Neuron (in vitro differentiated cells): ENCODE measurements at regions not wholly inside any gene's neighbourhood (a gene's known extent, or its start where the extent isn't known, plus 50 kb on each side); places are given as distances from the start of the nearest gene placed in this dataset.

Experiments used
- H2AFZ ChIP-seq: one replicate; pipeline ENCODE4 v1.6.1; 2013; ENCODE audit warnings: low read depth, mild to moderate bottlenecking, inconsistent platforms, low read length, moderate library complexity
- H3K27me3 ChIP-seq: one replicate; pipeline ENCODE4 v1.6.1; 2013; ENCODE audit warnings: low read length; ENCODE audit not compliant: insufficient read depth
- H3K36me3 ChIP-seq: one replicate; pipeline ENCODE4 v1.6.1; 2013; ENCODE audit warnings: low read length; ENCODE audit not compliant: insufficient read depth
- H3K4me1 ChIP-seq: one replicate; pipeline ENCODE4 v1.6.1; 2013; ENCODE audit warnings: low read length; ENCODE audit not compliant: insufficient read depth
- H3K4me3 ChIP-seq: 2 replicates; pipeline ENCODE4 v1.5.1; 2013; ENCODE audit warnings: mild to moderate bottlenecking, low read length, moderate library complexity
- H3K9me3 ChIP-seq: one replicate; pipeline ENCODE4 v1.6.1; 2013; ENCODE audit warnings: low read length

GRCh38 chrX:131792789-131793462, 230.2 kb upstream of the STK26 start:
- peak overlapping the region; percentile 44 for H2AFZ ChIP-seq
- peaks cover 7% of the 10 kb centered on the region for H3K4me1 ChIP-seq
- peaks cover 12% of the 10 kb centered on the region for H3K36me3 ChIP-seq
- H3K9me3 ChIP-seq = no peaks in the 10 kb centered on the region
- peak overlapping the region; percentile 47 for H3K4me3 ChIP-seq
- H3K27me3 ChIP-seq = peaks cover 10% of the 10 kb centered on the region

GRCh38 chrX:131795442-131796229, 227.5 kb upstream of the STK26 start:
- peaks cover 10% of the 10 kb centered on the region for H3K27me3 ChIP-seq
- peak overlapping the region; percentile 41 for H2AFZ ChIP-seq
- H3K9me3 ChIP-seq = no peaks in the 10 kb centered on the region
- H3K36me3 ChIP-seq = peaks cover 12% of the 10 kb centered on the region
- peaks cover 7% of the 10 kb centered on the region for H3K4me1 ChIP-seq
- H3K4me3 ChIP-seq = no peak overlapping the region

GRCh38 chrX:131801066-131801465, 222.0 kb upstream of the STK26 start:
- Histone ChIP-seq H3K4me3 (no peak overlapping the region), H3K36me3 (peaks cover 3% of the 10 kb centered on the region), H3K27me3 (peaks cover 5% of the 10 kb centered on the region)

DNA sequence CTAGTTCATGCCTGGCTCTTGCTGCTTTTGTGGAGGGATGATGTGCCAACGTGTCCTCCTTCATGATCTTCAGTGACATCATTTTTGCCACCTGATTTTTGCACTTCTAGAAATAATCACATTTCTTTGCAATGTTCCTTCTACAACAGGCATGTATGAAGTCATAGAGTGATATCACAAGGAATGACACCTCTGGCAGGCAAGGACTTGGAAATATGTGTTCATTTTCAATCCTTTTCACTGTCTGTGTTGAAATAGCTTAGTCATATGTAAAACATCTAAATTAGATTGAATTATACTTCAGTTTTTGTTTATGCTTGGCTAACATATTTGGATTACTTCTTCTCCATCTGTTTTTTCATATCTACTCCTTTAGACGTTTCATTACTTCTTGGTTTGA, 221.2 kb upstream of the STK26 start:
- H3K4me1 ChIP-seq = no peaks in the 10 kb centered on the region
- no peak overlapping the region for H2AFZ ChIP-seq
- no peak overlapping the region for H3K4me3 ChIP-seq
- peaks cover 3% of the 10 kb centered on the region for H3K36me3 ChIP-seq
- H3K27me3 ChIP-seq = peaks cover 7% of the 10 kb centered on the region
- H3K9me3 ChIP-seq = no peaks in the 10 kb centered on the region

More at GRCh38 chrX:131801066-131801465, 222.0 kb upstream of the STK26 start:
- H2AFZ ChIP-seq = no peak overlapping the region
- H3K4me1 ChIP-seq = no peaks in the 10 kb centered on the region
- H3K9me3 ChIP-seq = no peaks in the 10 kb centered on the region

GRCh38 chrX:131802836-131803626, 220.1 kb upstream of the STK26 start:
- Histone ChIP-seq H3K4me1 (no peaks in the 10 kb centered on the region), H2AFZ (peak overlapping the region; percentile 30), H3K27me3 (peaks cover 3% of the 10 kb centered on the region), H3K9me3 (no peaks in the 10 kb centered on the region), H3K36me3 (peaks cover 3% of the 10 kb centered on the region), H3K4me3 (peak overlapping the region; percentile 37)

DNA sequence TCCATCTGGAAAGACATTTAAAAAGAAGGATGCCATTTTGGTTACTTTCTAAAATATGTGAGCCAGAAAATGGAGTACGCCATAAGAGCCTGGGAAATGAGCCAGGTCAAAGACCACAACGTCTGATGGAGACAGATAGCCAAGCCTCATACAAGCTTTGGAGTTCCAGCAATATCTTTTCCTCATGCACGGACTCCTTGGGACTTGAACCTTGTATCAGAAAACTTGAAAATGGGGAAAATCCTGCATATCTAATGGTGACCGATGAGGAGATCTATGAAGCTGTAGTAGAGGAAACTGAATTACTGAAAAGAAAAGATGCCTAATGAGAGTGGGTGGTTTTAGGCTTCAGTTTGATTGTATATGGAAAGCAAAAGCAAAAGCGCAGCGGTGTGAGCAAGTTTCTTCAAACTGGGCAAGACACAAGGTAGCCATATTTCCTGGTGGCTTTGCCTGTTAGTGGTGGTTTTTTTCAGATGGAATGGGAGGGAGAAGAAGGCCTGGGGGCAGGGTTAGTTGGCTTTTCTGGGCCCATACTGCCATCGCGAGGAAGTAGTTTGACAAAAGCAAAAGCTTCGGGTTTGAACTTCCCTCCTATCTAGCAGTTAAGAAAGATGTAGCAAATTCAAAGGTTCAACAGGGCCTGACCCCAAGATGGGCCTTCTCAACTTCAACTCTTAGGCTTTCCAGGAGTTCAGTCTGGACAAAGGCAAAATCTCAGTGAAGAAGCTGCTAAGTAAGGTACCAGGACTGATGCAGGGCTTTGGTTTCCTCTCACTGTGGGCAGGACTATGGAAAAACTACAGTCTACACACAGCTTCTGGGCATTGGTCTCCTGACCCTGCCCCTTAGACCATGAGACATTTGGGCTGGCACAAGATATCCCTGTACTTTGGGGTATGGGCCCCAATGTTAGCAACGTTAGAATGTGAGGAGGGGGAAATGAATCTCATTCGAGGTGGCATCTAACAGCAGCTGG, 210.0 kb upstream of the STK26 start:
- Histone ChIP-seq H3K36me3 (peaks cover under 1% of the 10 kb centered on the region), H2AFZ (peak overlapping the region; percentile 51), H3K4me3 (peak overlapping the region; percentile 49), H3K27me3 (peaks cover 4% of the 10 kb centered on the region), H3K9me3 (no peaks in the 10 kb centered on the region), H3K4me1 (peaks cover 3% of the 10 kb centered on the region)

DNA sequence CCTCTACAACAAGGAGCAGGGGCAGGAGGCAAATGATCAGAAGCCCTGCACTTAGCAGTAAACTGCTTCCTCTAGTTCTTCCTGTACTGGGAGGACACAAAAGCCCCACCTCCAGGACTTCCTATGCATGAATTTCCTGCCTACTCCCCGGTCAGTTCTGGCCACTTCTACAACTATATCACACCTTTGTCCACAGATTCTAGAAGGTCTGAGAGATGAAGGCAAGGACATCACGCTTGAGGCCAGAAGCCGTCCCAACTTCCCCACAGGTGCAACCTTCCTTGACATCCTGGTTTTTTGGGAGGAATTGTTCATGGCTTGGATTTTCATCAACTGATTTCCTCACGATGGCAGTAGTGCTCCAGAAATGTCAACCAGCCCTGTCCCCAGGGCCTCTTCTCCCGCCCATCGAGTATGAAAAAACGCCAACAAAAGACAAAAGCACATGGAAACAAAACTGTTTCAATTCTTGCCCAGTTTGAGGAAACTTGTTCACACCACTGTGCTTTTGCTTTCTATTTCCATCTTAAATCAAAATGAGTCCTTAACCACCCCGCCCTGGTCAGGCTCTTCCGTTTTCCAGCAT, 206.5 kb upstream of the STK26 start:
- H3K9me3 ChIP-seq = no peaks in the 10 kb centered on the region
- peak overlapping the region; percentile 46 for H3K4me3 ChIP-seq
- H2AFZ ChIP-seq = peak overlapping the region; percentile 77
- H3K27me3 ChIP-seq = no peaks in the 10 kb centered on the region
- H3K4me1 ChIP-seq = peaks cover 5% of the 10 kb centered on the region
- H3K36me3 ChIP-seq = peaks cover 5% of the 10 kb centered on the region

DNA sequence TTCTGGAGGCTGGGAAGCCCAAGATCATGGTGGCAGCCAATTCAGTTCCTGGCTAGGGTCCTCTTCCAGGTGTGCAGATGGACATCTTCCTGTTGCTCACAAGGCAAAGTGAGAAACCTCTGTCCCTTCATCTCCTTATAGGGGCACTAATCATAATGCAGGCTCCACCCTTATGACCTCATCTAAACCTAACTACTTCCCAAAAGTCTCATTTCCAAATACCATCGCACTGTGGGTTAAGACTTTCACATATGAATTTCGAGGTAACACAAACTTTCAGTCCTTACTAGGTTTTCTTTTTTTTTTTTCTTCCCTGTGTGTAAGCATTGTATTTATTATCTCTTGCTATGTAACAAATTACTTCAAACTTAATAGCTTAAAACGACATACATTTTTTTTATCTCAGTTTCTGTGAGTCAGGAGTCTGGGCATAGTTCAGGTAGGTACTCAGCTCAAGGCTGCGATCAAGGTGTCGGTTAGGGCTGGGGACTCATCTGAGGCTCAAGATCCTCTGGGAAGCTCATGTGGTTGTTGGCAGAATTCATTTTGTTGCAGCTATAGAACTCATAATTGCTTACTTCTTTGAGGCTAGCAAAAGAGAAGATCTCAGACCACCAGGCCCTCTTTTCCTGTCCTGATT, 204.7 kb upstream of the STK26 start:
- peaks cover 5% of the 10 kb centered on the region for H3K36me3 ChIP-seq
- H3K4me1 ChIP-seq = peaks cover 8% of the 10 kb centered on the region
- no peaks in the 10 kb centered on the region for H3K27me3 ChIP-seq
- H3K4me3 ChIP-seq = no peak overlapping the region
- H3K9me3 ChIP-seq = no peaks in the 10 kb centered on the region
- H2AFZ ChIP-seq = no peak overlapping the region

DNA sequence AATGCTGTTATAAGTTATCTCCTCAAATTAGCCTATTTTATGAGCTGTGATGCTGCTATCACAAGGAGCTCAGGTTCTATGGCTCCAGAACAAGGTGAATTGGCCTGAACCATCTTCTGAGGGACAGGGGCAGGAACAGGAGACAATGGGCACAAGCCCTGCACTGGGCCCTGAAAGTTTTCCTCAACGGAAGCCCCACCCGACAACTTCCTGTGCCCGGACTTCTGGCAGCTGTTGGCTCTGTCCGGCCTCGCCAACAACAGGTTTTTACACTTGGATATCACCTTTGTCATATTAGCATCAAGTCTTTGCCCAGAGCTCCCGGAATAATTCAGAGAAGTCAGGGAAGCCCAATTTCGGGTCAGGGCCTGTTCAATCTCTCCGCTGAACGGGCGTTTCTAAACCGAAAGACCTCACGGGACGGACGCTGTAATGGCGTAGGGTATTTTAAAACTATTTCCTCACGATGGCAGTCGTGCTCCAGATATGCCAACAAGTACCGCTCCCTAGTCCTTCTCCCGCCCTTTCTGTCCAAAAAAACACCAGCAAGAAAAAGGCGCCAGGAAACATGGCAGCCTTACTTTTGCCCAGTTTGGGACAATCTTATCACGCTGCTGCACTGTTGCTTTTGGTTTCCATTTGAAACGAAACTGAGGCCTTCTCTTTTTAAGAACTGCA, 201.0 kb upstream of the STK26 start:
- Histone ChIP-seq H3K27me3 (no peaks in the 10 kb centered on the region), H3K4me3 (peak overlapping the region; percentile 50), H3K36me3 (peaks cover 11% of the 10 kb centered on the region), H3K4me1 (peaks cover 7% of the 10 kb centered on the region), H2AFZ (peak overlapping the region; percentile 37), H3K9me3 (no peaks in the 10 kb centered on the region)

DNA sequence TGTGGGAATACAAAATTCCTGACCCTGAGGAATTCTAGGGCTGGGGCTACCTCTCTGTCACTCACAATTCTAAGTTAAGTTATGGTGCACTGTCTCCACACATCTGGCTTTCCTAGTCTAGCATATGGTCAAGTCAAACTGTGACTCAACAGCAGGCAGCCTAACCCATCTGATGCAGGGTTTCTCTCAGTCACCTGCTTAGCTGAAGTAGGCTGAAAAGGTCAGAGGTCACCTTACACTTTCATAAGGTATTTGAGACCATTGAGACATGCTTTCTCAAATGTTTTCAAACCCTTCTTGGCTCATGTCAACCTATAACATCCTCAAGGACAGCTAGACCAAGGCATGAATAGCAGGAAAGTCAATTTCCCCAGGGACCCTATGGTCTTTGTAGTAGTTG, 196.5 kb upstream of the STK26 start:
- Histone ChIP-seq H3K4me3 (no peak overlapping the region), H3K4me1 (peaks cover 20% of the 10 kb centered on the region), H3K36me3 (peaks cover 6% of the 10 kb centered on the region), H3K9me3 (no peaks in the 10 kb centered on the region), H3K27me3 (no peaks in the 10 kb centered on the region), H2AFZ (no peak overlapping the region)

DNA sequence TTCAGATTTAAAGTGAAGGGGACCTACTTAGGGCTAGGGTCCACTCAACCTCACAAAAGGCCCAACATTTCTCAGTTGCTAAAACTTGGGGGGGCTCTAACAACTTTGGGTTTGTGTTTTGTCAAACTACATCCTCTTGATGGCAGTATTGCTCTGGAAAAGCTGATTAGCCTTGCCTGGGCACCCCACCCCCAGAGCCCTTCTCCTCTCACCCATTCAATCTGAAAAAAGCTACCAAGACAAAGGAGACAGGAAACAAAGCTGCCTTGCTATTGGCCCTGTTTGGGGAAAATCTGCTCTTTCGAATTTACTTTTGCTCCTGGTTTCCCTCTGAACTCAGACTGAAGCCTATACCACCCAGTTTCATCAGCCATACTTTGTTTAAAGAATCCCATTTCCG, 195.2 kb upstream of the STK26 start:
- Histone ChIP-seq H3K9me3 (no peaks in the 10 kb centered on the region), H2AFZ (no peak overlapping the region), H3K4me3 (peak overlapping the region; percentile 53), H3K36me3 (peaks cover 6% of the 10 kb centered on the region), H3K27me3 (no peaks in the 10 kb centered on the region), H3K4me1 (peaks cover 16% of the 10 kb centered on the region)
